H9 (cell line): ENCODE measurements at regions not wholly inside any gene's neighbourhood (a gene's known extent, or its start where the extent isn't known, plus 50 kb on each side); places are given as distances from the start of the nearest gene placed in this dataset.

Experiments
- DNase-seq: peaks from one replicate; pipeline ENCODE4 v3.0.0-alpha.2; 2017
- H2AFZ ChIP-seq: one replicate; pipeline ENCODE4 v1.6.1; 2013; ENCODE audit warnings: mild to moderate bottlenecking, low read length, control low read depth, moderate library complexity
- H2AK5ac ChIP-seq: 2 replicates; pipeline ENCODE4 v1.6.1; 2013; ENCODE audit warnings: low read length, control low read depth, mixed read lengths; ENCODE audit not compliant: insufficient read length
- H2BK120ac ChIP-seq: one replicate; pipeline ENCODE4 v1.6.1; 2013; ENCODE audit warnings: low read depth, mild to moderate bottlenecking, low read length, control low read depth, inconsistent platforms; ENCODE audit not compliant: poor library complexity, severe bottlenecking
- H2BK12ac ChIP-seq: 2 replicates; pipeline ENCODE4 v1.6.1; 2013; ENCODE audit warnings: low read length, control low read depth, mixed read lengths, low read depth; ENCODE audit not compliant: insufficient read length
- H2BK15ac ChIP-seq: 2 replicates; pipeline ENCODE4 v1.6.1; 2013; ENCODE audit warnings: low read depth, low read length, control low read depth
- H2BK20ac ChIP-seq: one replicate; pipeline ENCODE4 v1.6.1; 2013; ENCODE audit warnings: low read depth, mild to moderate bottlenecking, low read length, control low read depth, inconsistent platforms; ENCODE audit not compliant: poor library complexity, severe bottlenecking
- H2BK5ac ChIP-seq: 2 replicates; pipeline ENCODE4 v1.6.1; 2013; ENCODE audit warnings: low read length, control low read depth, mixed read lengths; ENCODE audit not compliant: insufficient read length
- H3K14ac ChIP-seq: 2 replicates; pipeline ENCODE4 v1.6.1; 2013; ENCODE audit warnings: low read length, control low read depth; ENCODE audit not compliant: insufficient read depth
- H3K18ac ChIP-seq: 2 replicates; pipeline ENCODE4 v1.6.1; 2013; ENCODE audit warnings: low read depth, mild to moderate bottlenecking, mixed read lengths, low read length, control low read depth; ENCODE audit not compliant: insufficient read length
- H3K23ac ChIP-seq: 2 replicates; pipeline ENCODE4 v1.6.1; 2013; ENCODE audit warnings: low read length, control low read depth, mixed read lengths, low read depth; ENCODE audit not compliant: insufficient read length
- H3K23me2 ChIP-seq: 2 replicates; pipeline ENCODE4 v1.6.1; 2013; ENCODE audit warnings: low read depth, mild to moderate bottlenecking, mixed read lengths, low read length, control low read depth; ENCODE audit not compliant: insufficient read length, poor library complexity, severe bottlenecking
- H3K27ac ChIP-seq: 2 replicates; pipeline ENCODE4 v1.5.1; 2013; ENCODE audit warnings: low read length, control low read depth, mixed read lengths, low read depth; ENCODE audit not compliant: insufficient read length
- H3K27me3 ChIP-seq: 2 replicates; pipeline ENCODE4 v1.6.1; 2013; ENCODE audit warnings: low read length, control low read depth, inconsistent platforms; ENCODE audit not compliant: insufficient read depth
- H3K4ac ChIP-seq: 2 replicates; pipeline ENCODE4 v1.6.1; 2013; ENCODE audit warnings: low read depth, mild to moderate bottlenecking, control low read depth, inconsistent platforms, low read length, moderate library complexity
- H3K4me1 ChIP-seq: 2 replicates; pipeline ENCODE4 v1.6.1; 2013; ENCODE audit warnings: low read length, control low read depth, inconsistent platforms; ENCODE audit not compliant: insufficient read depth
- H3K4me2 ChIP-seq: 2 replicates; pipeline ENCODE4 v1.6.1; 2013; ENCODE audit warnings: low read length, control low read depth, mixed read lengths; ENCODE audit not compliant: insufficient read length, insufficient read depth
- H3K56ac ChIP-seq: 2 replicates; pipeline ENCODE4 v1.6.1; 2013; ENCODE audit warnings: low read depth, mild to moderate bottlenecking, mixed read lengths, low read length, control low read depth; ENCODE audit not compliant: insufficient read length
- H3K79me1 ChIP-seq: 2 replicates; pipeline ENCODE4 v1.6.1; 2013; ENCODE audit warnings: low read depth, mild to moderate bottlenecking, moderate library complexity, low read length, control low read depth, inconsistent platforms; ENCODE audit not compliant: insufficient read depth, poor library complexity, severe bottlenecking
- H3K79me2 ChIP-seq: 2 replicates; pipeline ENCODE4 v1.6.1; 2013; ENCODE audit warnings: low read length, control low read depth, inconsistent platforms; ENCODE audit not compliant: insufficient read depth
- H3K9ac ChIP-seq: 2 replicates; pipeline ENCODE4 v1.6.1; 2013; ENCODE audit warnings: low read length, control low read depth, mixed read lengths; ENCODE audit not compliant: insufficient read length; ENCODE audit errors: extremely low read depth
- H3K9me3 ChIP-seq: one replicate; pipeline ENCODE4 v1.6.1; 2013; ENCODE audit warnings: low read depth, low read length, inconsistent platforms; ENCODE audit not compliant: control insufficient read depth
- H3T11ph ChIP-seq: one replicate; pipeline ENCODE4 v1.6.1; 2013; ENCODE audit warnings: mild to moderate bottlenecking, low read length, control low read depth, inconsistent platforms
- H4K20me1 ChIP-seq: one replicate; pipeline ENCODE4 v1.6.1; 2013; ENCODE audit not compliant: control insufficient read depth, insufficient read length, insufficient read depth
- H4K5ac ChIP-seq: 2 replicates; pipeline ENCODE4 v1.6.1; 2013; ENCODE audit warnings: low read depth, mild to moderate bottlenecking, mixed read lengths, low read length, control low read depth; ENCODE audit not compliant: insufficient read length
- H4K8ac ChIP-seq: replicated peaks from 2 replicates; pipeline ENCODE4 v1.6.1; 2013; ENCODE audit warnings: low read length, control low read depth, mixed read lengths, low read depth; ENCODE audit not compliant: insufficient read length
- H4K91ac ChIP-seq: 2 replicates; pipeline ENCODE4 v1.6.1; 2013; ENCODE audit warnings: low read depth, mild to moderate bottlenecking, moderate library complexity, mixed read lengths, low read length, control low read depth; ENCODE audit not compliant: insufficient read length
- H3K27ac Mint-ChIP-seq, 3 experiments: 2 replicates in 2 of 3; 3 replicates in 1 of 3; pipeline ENCODE4 v1.8.0; 2020 to 2021; ENCODE audit warnings: mixed read lengths in 3 of 3, mild to moderate bottlenecking in 1 of 3, moderate library complexity in 1 of 3
- H3K27me3 Mint-ChIP-seq: 2 replicates; pipeline ENCODE4 v1.8.0; 2021; ENCODE audit warnings: low read depth, mild to moderate bottlenecking, moderate library complexity, mixed read lengths
- H3K36me3 Mint-ChIP-seq, 3 experiments: 2 replicates in 2 of 3; 3 replicates in 1 of 3; pipeline ENCODE4 v1.8.0; 2020 to 2021; ENCODE audit warnings: low read depth in 3 of 3, mixed read lengths in 3 of 3; ENCODE audit not compliant: insufficient read depth in 1 of 3
- H3K4me1 Mint-ChIP-seq, 2 experiments: 2 replicates each; pipeline ENCODE4 v1.8.0; 2020; ENCODE audit warnings: mixed read lengths in 2 of 2
- H3K4me3 Mint-ChIP-seq, 2 experiments: 2 replicates in 1 of 2; 3 replicates in 1 of 2; pipeline ENCODE4 v1.8.0; 2020 to 2021; ENCODE audit warnings: mild to moderate bottlenecking in 2 of 2, mixed read lengths in 2 of 2, moderate library complexity in 1 of 2
- H3K9me3 Mint-ChIP-seq, 2 experiments: 2 replicates in 1 of 2; 3 replicates in 1 of 2; pipeline ENCODE4 v1.8.0; 2020; ENCODE audit warnings: mild to moderate bottlenecking in 2 of 2, mixed read lengths in 2 of 2, moderate library complexity in 1 of 2
- WGBS: extraction: QIAGEN DNeasy Blood & Tissue Kit; methylation state at CpG from one replicate; pipeline ENCODE4 v1.1.7; 2013; ENCODE audit warnings: missing lambda C conversion rate, low lambda C conversion rate, mixed read lengths; ENCODE audit not compliant: insufficient read length; ENCODE audit errors: extremely low coverage; 5-methylcytosine and 5-hydroxymethylcytosine counted together
- TF ChIP-seq, protein P1 (sequence below): fragments of 200-600 bp; sonication (generic); conservative IDR thresholded peaks from 3 replicates; pipeline ENCODE4 v1.8.0; 2021; ENCODE audit warnings: antibody characterized with exemption, mild to moderate bottlenecking

DNA sequence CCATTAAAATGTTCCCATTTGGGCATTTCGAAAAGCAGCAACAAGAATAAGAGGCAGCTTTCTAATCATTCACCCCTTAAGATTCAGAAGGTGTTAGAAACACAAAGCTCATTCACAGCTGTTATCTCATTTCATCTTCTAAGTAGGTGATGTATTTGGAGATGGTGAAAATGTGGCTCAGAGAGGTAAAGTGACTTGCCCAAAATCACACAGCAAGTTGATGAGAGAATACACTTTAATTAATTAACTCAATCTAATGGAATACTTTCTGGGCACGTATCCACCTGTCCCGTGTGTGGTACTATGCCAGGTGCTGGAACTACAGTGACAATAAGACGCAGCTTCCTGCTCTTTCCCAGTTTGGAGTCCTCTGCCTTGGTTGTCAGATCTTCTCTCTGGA lies 147.4 kb upstream of the LRFN2 start:
- H2AK5ac ChIP-seq, result no peak overlapping the region
- peaks cover 22 to 23% of the 10 kb centered on the region in 2 experiments for H3K4me1 Mint-ChIP-seq

More for the DNA sequence above, 147.4 kb upstream of the LRFN2 start:
- Histone ChIP-seq H2BK120ac (no peak overlapping the region), H2BK12ac (no peak overlapping the region), H2AFZ (no peak overlapping the region), H3K9ac (no peak overlapping the region), H2BK15ac (no peak overlapping the region), H3K9me3 (no peaks in the 10 kb centered on the region), H4K20me1 (no peaks in the 10 kb centered on the region), H3K14ac (no peak overlapping the region), H3K79me1 (no peaks in the 10 kb centered on the region), H4K91ac (no peak overlapping the region), H3K18ac (no peak overlapping the region), H3K56ac (no peak overlapping the region), H3K79me2 (no peaks in the 10 kb centered on the region), H2BK5ac (no peak overlapping the region), H3K4me1 (peaks cover 6% of the 10 kb centered on the region; the same call in 1 of the 2 replicates), H4K5ac (no peak overlapping the region), H3K4me2 (no peak overlapping the region), H3K4ac (no peak overlapping the region), H3K23me2 (no peaks in the 10 kb centered on the region), H3K27ac (no peak overlapping the region), H3K27me3 (no peaks in the 10 kb centered on the region), H3T11ph (no peak overlapping the region), H3K23ac (no peak overlapping the region), H4K8ac (no peak overlapping the region), H2BK20ac (no peak overlapping the region)
- H3K4me3 Mint-ChIP-seq, result no peak overlapping the region
- no peaks in the 10 kb centered on the region for H3K36me3 Mint-ChIP-seq
- H3K9me3 Mint-ChIP-seq, result no peaks in the 10 kb centered on the region
- H3K27me3 Mint-ChIP-seq, result peaks cover 4% of the 10 kb centered on the region; the same call in 1 of the 2 replicates
- no CpG with 5 or more reads among the region's 4 CpGs for whole genome bisulfite sequencing
- DNase-seq, result no peak
- H3K27ac Mint-ChIP-seq, result no peak overlapping the region
- TF ChIP-seq, protein P1, sequence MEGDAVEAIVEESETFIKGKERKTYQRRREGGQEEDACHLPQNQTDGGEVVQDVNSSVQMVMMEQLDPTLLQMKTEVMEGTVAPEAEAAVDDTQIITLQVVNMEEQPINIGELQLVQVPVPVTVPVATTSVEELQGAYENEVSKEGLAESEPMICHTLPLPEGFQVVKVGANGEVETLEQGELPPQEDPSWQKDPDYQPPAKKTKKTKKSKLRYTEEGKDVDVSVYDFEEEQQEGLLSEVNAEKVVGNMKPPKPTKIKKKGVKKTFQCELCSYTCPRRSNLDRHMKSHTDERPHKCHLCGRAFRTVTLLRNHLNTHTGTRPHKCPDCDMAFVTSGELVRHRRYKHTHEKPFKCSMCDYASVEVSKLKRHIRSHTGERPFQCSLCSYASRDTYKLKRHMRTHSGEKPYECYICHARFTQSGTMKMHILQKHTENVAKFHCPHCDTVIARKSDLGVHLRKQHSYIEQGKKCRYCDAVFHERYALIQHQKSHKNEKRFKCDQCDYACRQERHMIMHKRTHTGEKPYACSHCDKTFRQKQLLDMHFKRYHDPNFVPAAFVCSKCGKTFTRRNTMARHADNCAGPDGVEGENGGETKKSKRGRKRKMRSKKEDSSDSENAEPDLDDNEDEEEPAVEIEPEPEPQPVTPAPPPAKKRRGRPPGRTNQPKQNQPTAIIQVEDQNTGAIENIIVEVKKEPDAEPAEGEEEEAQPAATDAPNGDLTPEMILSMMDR, result no peak
